ENCODE measurements at regions not wholly inside any gene's neighbourhood (a gene's known extent, or its start where the extent isn't known, plus 50 kb on each side); places are given as distances from the start of the nearest gene placed in this dataset.

DNA sequence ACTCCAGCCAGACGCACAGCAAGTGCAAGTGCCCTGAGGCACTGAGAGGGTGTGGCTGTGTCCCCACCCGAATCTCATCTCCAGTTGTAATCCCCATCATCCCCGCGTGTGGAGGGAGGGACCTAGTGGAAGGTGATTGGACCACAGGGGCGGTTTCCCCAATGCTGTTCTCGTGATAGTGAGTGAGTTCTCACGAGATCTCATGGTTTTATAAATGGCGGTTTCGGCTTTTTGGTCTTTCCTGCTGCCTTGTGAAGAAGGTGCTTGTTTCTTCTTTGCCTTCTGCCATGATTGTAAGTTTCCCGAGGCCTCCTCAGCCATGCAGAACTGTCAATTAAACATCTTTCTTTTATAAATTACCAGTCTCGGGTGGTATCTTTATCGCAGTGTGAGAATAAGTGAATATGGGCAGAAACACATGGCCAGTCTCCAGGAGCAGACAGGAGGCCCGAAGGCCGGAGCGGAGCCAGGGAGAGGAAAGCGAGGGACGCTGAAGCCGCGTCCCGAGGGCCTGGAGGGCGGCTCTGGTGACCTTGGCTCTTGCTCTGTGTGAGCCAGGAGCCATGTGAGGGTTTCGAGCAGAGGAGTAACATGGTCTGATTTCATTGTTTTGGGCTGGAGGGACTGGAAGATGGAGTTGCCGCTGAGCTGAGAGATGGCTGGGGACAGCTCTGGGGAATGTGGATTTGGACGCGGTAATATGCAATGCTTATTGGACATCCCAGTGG is 76.0 kb upstream of the C1orf174 start:
- no peak for DNase-seq (ENCODE audit: insufficient read length, low spot score)
- no peak for FAIRE-seq
- TF ChIP-seq POU2F2 (IDR thresholded peaks at IDR 0.05; ENCODE audit: low read depth, low read length) (no peak), POLR2AphosphoS5 (IDR thresholded peaks at IDR 0.05; ENCODE audit: low read depth, low read length) (no peak), POLR2A (IDR thresholded peaks at IDR 0.05; ENCODE audit: low read depth, low read length) (no peak), SPI1 (IDR thresholded peaks at IDR 0.05; ENCODE audit: low read depth, low read length) (no peak), TAF1 (IDR thresholded peaks at IDR 0.05; ENCODE audit: low read depth, low read length) (no peak), PAX5 (IDR thresholded peaks at IDR 0.05; ENCODE audit: insufficient read depth, low read length, severe bottlenecking) (no peak)

DNA sequence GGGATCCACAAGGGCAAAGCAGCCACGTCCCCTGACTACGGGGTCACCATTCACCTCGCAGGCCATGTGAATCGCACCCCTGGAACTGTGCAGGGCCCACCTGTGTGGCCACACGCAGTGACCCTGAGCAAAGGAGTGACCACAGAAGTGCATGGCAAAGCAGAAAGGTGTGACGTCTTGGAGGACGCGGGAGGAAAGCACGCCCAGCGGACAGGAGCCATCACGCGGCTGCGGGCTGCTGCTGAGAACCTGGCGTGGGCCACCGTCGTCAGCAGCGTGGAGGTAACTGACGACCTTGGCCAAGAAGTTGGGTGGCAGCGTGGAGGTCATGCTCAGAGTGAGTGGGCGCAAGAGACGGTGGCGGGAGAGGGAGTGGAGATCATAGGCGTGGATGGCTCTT is 76.7 kb upstream of the C1orf174 start:
- DNase-seq (ENCODE audit: insufficient read length, low spot score) (no peak), FAIRE-seq (no peak)
- TF ChIP-seq TAF1 (IDR thresholded peaks at IDR 0.05; ENCODE audit: low read depth, low read length): no peak
- no peak for TF ChIP-seq SPI1 (IDR thresholded peaks at IDR 0.05; ENCODE audit: low read depth, low read length)
- no peak for TF ChIP-seq POLR2A (IDR thresholded peaks at IDR 0.05; ENCODE audit: low read depth, low read length)
- TF ChIP-seq PAX5 (IDR thresholded peaks at IDR 0.05; ENCODE audit: insufficient read depth, low read length, severe bottlenecking): no peak
- TF ChIP-seq POU2F2 (IDR thresholded peaks at IDR 0.05; ENCODE audit: low read depth, low read length): no peak
- TF ChIP-seq POLR2AphosphoS5 (IDR thresholded peaks at IDR 0.05; ENCODE audit: low read depth, low read length): no peak

DNA sequence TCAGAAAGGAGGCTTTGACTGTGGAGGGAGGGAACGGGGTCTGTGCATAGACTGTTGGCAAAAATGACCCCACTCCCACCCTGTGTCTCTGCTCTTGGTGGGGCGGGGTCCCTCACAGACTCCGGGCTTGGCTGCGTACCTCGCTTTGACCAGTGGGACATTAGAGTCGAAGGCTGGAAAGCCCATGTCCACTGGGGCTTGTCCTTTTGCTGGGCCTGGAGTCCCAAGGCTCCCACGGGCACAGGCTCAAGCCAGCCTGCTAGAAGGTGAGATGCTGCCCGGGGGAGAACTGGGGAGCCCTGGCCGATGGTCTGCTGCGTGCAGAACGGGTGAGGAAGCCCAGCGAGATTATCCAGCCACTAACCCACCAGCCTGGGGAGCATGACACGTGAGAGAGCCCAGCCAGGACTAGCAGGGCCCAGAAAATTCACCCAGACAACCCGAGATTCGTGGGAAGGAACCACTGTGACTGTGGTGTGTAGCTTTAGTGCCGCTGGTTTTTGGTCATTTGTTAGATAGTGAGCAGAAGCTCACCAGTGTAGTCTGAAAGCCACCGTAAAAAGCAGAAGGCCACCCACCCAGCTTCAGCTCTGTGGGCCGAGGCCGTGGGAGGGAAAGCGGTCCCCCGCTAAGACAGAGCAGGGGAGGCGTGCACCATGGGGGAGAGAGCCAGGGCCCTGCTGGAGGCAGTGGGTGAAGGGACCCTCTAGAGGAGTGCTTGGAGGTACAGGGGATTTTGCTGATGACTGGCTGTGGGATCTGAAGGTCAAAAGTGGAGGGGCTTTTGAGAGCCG is 78.3 kb upstream of the C1orf174 start:
- DNase-seq (ENCODE audit: insufficient read length, low spot score) (no peak), FAIRE-seq (no peak)

DNA sequence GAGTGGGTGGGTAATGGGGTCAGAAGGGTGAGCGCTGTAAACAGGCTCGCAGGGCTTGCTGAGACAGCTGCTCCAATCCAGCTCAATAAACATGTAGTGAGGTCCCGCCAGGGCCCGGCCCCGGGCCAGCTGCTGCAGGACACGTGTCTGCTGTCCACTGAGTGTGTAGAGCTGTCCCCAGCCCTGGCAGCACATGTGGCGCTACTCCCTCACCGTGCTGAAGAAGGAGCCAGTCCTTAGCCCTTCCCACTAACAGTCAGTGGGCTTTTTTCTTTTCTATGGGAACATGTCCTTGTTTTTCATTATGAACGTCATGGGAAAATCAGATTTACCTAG is 78.9 kb upstream of the C1orf174 start:
- TF ChIP-seq POLR2AphosphoS5 (IDR thresholded peaks at IDR 0.05; ENCODE audit: low read depth, low read length): no peak
- no peak for TF ChIP-seq POU2F2 (IDR thresholded peaks at IDR 0.05; ENCODE audit: low read depth, low read length)
- no peak for TF ChIP-seq POLR2A (IDR thresholded peaks at IDR 0.05; ENCODE audit: low read depth, low read length)
- no peak for TF ChIP-seq TAF1 (IDR thresholded peaks at IDR 0.05; ENCODE audit: low read depth, low read length)
- no peak for TF ChIP-seq SPI1 (IDR thresholded peaks at IDR 0.05; ENCODE audit: low read depth, low read length)
- no peak for TF ChIP-seq PAX5 (IDR thresholded peaks at IDR 0.05; ENCODE audit: insufficient read depth, low read length, severe bottlenecking)
- FAIRE-seq (no peak), DNase-seq (ENCODE audit: insufficient read length, low spot score) (no peak)

More for the DNA sequence above, 78.3 kb upstream of the C1orf174 start:
- TF ChIP-seq PAX5 (IDR thresholded peaks at IDR 0.05; ENCODE audit: insufficient read depth, low read length, severe bottlenecking): no peak
- no peak for TF ChIP-seq TAF1 (IDR thresholded peaks at IDR 0.05; ENCODE audit: low read depth, low read length)
- no peak for TF ChIP-seq SPI1 (IDR thresholded peaks at IDR 0.05; ENCODE audit: low read depth, low read length)
- no peak for TF ChIP-seq POLR2A (IDR thresholded peaks at IDR 0.05; ENCODE audit: low read depth, low read length)
- no peak for TF ChIP-seq POU2F2 (IDR thresholded peaks at IDR 0.05; ENCODE audit: low read depth, low read length)
- no peak for TF ChIP-seq POLR2AphosphoS5 (IDR thresholded peaks at IDR 0.05; ENCODE audit: low read depth, low read length)

DNA sequence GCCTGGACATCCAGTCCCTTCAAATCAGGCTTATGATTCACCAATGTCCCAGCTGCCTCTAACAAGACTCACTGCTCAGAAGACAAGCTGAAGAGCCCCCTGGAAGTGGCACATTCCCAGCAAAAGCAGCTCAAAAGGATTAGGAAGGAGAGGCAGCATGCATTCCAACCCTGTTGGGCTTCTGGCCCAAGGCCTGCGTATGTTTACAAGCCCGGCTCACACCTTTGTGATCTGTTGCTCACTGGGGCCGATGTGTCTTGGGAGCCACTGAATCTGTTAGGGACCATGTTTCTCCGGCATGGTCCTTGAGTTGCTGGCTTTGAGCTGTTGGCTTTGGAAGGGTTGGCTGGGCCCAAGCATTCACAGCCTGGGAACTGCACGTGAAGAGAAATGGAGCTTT is 81.2 kb upstream of the C1orf174 start:
- no peak for DNase-seq (ENCODE audit: insufficient read length, low spot score)
- TF ChIP-seq POLR2AphosphoS5 (IDR thresholded peaks at IDR 0.05; ENCODE audit: low read depth, low read length) (no peak), TAF1 (IDR thresholded peaks at IDR 0.05; ENCODE audit: low read depth, low read length) (no peak), POLR2A (IDR thresholded peaks at IDR 0.05; ENCODE audit: low read depth, low read length) (no peak), POU2F2 (IDR thresholded peaks at IDR 0.05; ENCODE audit: low read depth, low read length) (no peak), SPI1 (IDR thresholded peaks at IDR 0.05; ENCODE audit: low read depth, low read length) (no peak), PAX5 (IDR thresholded peaks at IDR 0.05; ENCODE audit: insufficient read depth, low read length, severe bottlenecking) (no peak)
- FAIRE-seq: no peak

DNA sequence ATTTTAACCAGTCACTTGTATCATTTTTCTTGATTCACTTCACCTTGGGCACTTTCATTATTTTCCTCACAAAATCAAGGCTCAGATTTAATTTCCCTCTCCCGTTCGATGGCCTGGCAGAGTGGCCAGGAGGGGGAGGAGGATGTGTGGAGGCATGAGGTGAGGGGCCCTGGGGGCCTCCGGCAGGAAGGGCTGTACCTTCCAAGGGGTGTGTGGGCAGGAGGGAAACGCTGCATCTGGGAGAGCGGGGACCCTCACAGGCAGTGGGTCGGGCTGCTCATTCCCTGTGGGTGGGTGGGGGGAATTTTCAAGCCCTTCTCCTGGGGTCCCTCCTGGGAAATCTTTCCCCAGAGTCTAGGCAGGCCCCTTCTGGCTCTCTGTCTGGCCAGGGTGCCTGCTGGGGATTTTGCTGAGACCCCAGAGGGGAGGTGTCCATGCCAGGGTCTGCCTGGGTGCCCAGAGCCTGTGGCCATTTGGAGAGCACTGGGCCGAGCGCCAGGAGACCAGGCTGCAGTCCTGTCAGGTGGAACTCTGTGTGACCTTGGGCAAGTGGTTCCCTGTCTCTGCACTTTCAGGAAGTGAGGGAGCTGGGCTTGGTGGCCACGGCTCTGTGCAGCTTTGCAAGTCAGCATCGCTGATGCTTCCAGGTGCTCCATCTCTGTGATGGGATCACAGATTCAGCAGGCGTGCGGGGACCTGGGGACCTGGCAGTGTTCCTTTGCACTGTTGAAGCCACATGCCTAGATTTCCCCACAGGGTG is 81.9 kb upstream of the C1orf174 start:
- FAIRE-seq (no peak), DNase-seq (ENCODE audit: insufficient read length, low spot score) (no peak)

DNA sequence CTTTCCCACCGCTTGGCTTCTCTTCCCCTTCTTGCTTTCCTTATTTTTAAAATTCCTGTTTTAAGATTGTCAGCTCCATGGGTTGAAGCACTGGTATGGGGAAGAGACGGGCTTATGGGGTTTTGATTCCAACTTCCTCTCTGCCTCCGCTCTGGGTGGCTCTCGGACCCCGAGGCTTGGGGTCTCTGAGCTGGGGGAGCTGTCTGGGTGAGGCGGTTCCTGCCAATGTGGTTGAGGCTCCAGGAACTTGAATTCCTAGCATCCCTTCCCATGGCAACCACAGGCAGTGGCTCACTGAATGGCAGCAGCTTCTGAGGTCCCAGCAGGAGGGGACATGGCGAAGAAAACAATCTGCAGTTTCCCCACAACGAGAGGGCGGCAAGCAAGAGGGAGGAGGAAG is 83.1 kb upstream of the C1orf174 start:
- TF ChIP-seq PAX5 (IDR thresholded peaks at IDR 0.05; ENCODE audit: insufficient read depth, low read length, severe bottlenecking) (no peak), POLR2A (IDR thresholded peaks at IDR 0.05; ENCODE audit: low read depth, low read length) (no peak)
- no peak for DNase-seq (ENCODE audit: insufficient read length, low spot score)
- no peak for FAIRE-seq

More for the DNA sequence above, 81.9 kb upstream of the C1orf174 start:
- no peak for TF ChIP-seq POLR2A (IDR thresholded peaks at IDR 0.05; ENCODE audit: low read depth, low read length)
- no peak for TF ChIP-seq TAF1 (IDR thresholded peaks at IDR 0.05; ENCODE audit: low read depth, low read length)
- TF ChIP-seq SPI1 (IDR thresholded peaks at IDR 0.05; ENCODE audit: low read depth, low read length): no peak
- no peak for TF ChIP-seq POU2F2 (IDR thresholded peaks at IDR 0.05; ENCODE audit: low read depth, low read length)
- TF ChIP-seq POLR2AphosphoS5 (IDR thresholded peaks at IDR 0.05; ENCODE audit: low read depth, low read length): no peak
- no peak for TF ChIP-seq PAX5 (IDR thresholded peaks at IDR 0.05; ENCODE audit: insufficient read depth, low read length, severe bottlenecking)

DNA sequence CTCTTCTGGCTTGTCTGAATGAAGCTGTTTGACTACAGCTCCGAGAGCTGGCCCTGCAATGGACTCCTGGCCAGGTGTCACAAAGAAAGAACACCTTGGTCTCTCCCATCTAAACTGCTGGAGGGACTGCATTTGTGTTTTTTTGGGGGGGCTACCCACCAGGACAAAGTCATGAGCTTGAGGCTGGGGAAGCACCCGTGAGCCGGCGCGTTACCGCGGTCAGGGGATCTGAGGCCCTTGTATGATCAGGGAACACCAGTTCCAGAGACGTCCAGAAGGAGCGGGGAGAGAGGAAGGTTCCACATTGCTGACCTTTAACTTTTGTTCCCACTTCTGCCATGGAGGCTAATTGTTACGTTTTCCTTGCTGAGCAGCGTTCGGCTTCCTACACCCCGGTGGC is 84.5 kb upstream of the C1orf174 start:
- FAIRE-seq (no peak), DNase-seq (ENCODE audit: insufficient read length, low spot score) (no peak)
- TF ChIP-seq POU2F2 (IDR thresholded peaks at IDR 0.05; ENCODE audit: low read depth, low read length) (no peak), PAX5 (IDR thresholded peaks at IDR 0.05; ENCODE audit: insufficient read depth, low read length, severe bottlenecking) (no peak), POLR2A (IDR thresholded peaks at IDR 0.05; ENCODE audit: low read depth, low read length) (no peak), SPI1 (IDR thresholded peaks at IDR 0.05; ENCODE audit: low read depth, low read length) (no peak), TAF1 (IDR thresholded peaks at IDR 0.05; ENCODE audit: low read depth, low read length) (no peak)

DNA sequence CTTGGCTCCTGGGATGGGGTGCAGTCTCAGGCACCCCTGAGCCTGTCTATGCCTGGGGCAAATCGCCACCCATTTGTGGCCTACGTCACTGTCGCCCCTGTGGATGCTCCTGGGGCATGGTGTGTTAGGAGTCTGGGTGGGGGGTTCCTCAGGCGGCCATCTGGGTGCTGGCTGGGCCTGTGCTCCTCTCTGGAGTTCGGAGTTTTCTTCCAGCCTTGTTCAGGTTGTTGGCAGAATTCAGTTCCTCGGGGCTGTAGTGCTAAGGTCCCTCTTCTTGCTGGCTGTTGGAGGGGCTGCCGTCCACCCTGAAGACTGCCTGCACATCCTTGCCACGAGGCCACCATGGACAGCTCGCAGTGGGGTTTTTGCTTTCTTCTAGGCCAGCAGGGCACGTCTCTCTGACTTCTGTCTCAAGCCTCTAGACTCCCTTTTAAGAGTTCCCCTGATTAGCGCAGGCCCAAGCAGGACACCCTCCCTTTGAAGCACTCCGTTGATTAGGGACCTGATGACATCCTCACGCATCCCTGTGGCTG is 86.7 kb upstream of the C1orf174 start:
- TF ChIP-seq PAX5 (IDR thresholded peaks at IDR 0.05; ENCODE audit: insufficient read depth, low read length, severe bottlenecking) (no peak), POLR2AphosphoS5 (IDR thresholded peaks at IDR 0.05; ENCODE audit: low read depth, low read length) (no peak), TAF1 (IDR thresholded peaks at IDR 0.05; ENCODE audit: low read depth, low read length) (no peak), POU2F2 (IDR thresholded peaks at IDR 0.05; ENCODE audit: low read depth, low read length) (no peak), POLR2A (IDR thresholded peaks at IDR 0.05; ENCODE audit: low read depth, low read length) (no peak), SPI1 (IDR thresholded peaks at IDR 0.05; ENCODE audit: low read depth, low read length) (no peak)
- FAIRE-seq (no peak), DNase-seq (ENCODE audit: insufficient read length, low spot score) (no peak)
